HG03039 (cell line): ENCODE measurements at regions not wholly inside any gene's neighbourhood (a gene's known extent, or its start where the extent isn't known, plus 50 kb on each side); places are given as distances from the start of the nearest gene placed in this dataset.
"Not testable (repeated sequence)": the region's sequence is repeated elsewhere in the genome, so short reads cannot be mapped to it uniquely, and the experiment has no call there.

ENCODE experiments used
- ATAC-seq: cut with Tn5 transposase; IDR thresholded peaks from one replicate; pipeline ENCODE4 v1.9.1; 2021; ENCODE audit warnings: mild to moderate bottlenecking, moderate library complexity; ENCODE audit not compliant: unreplicated experiment

- no peak for ATAC-seq
Observed at GRCh38 chr12:28689398-28690175, 459.5 kb upstream of the FAR2 start.

- no peak for ATAC-seq
Observed at GRCh38 chr12:28693565-28694219, 455.4 kb upstream of the FAR2 start.

- no peak for ATAC-seq
Observed at GRCh38 chr12:28698553-28698952, 450.5 kb upstream of the FAR2 start.

- ATAC-seq = no peak
Observed at GRCh38 chr12:28699029-28699428, 450.0 kb upstream of the FAR2 start.

GRCh38 chr12:28700161-28700560, 448.9 kb upstream of the FAR2 start:
- ATAC-seq = no peak

- no peak for ATAC-seq
Observed at GRCh38 chr12:28704477-28705169, 444.5 kb upstream of the FAR2 start.

- ATAC-seq = no peak
Observed at GRCh38 chr12:28708918-28709371, 440.1 kb upstream of the FAR2 start.

- ATAC-seq = no peak
Observed at GRCh38 chr12:28709986-28710685, 438.9 kb upstream of the FAR2 start.

GRCh38 chr12:28710882-28711281, 438.2 kb upstream of the FAR2 start:
- ATAC-seq = no peak

GRCh38 chr12:28711421-28711820, 437.7 kb upstream of the FAR2 start:
- no peak for ATAC-seq

- ATAC-seq = no peak
Observed at GRCh38 chr12:28742791-28743190, 406.3 kb upstream of the FAR2 start.

- ATAC-seq = no peak
Observed at GRCh38 chr12:28746734-28747325, 402.2 kb upstream of the FAR2 start.

- no peak for ATAC-seq
Observed at GRCh38 chr12:28750946-28751685, 398.0 kb upstream of the FAR2 start.

- no peak for ATAC-seq
Observed at GRCh38 chr12:28755027-28755426, 394.1 kb upstream of the FAR2 start.

GRCh38 chr12:28759333-28759732, 389.7 kb upstream of the FAR2 start:
- no peak for ATAC-seq

GRCh38 chr12:28760040-28760903, 388.8 kb upstream of the FAR2 start:
- not testable (repeated sequence) for ATAC-seq

GRCh38 chr12:28761897-28762296, 387.2 kb upstream of the FAR2 start:
- ATAC-seq = not testable (repeated sequence)

GRCh38 chr12:28766398-28766797, 382.7 kb upstream of the FAR2 start:
- no peak for ATAC-seq

- no peak for ATAC-seq
Observed at GRCh38 chr12:28767836-28768348, 381.2 kb upstream of the FAR2 start.
